Subcutaneous abdominal adipose tissue (tissue), 5 donors: ENCODE measurements at regions not wholly inside any gene's neighbourhood (a gene's known extent, or its start where the extent isn't known, plus 50 kb on each side); places are given as distances from the start of the nearest gene placed in this dataset.
A peak's percentile ranks its signal among the peaks of the same experiment; 100 is the strongest.
"Not testable (repeated sequence)": the region's sequence is repeated elsewhere in the genome, so short reads cannot be mapped to it uniquely, and the experiment has no call there.

Experiments used
- H3K27ac ChIP-seq: one replicate; pipeline ENCODE4 v1.7.0; 2013; ENCODE audit warnings: low read depth, mild to moderate bottlenecking, inconsistent platforms, low read length, moderate library complexity
- H3K27me3 ChIP-seq, 5 donors: one replicate each; pipeline ENCODE4 v1.7.0; 2013; ENCODE audit warnings: low read length in 5 of 5, inconsistent platforms in 1 of 5; ENCODE audit not compliant: control insufficient read depth in 5 of 5, insufficient read depth in 4 of 5
- H3K36me3 ChIP-seq, 5 donors: one replicate each; pipeline ENCODE4 v1.7.0; 2013; ENCODE audit warnings: low read length in 5 of 5; ENCODE audit not compliant: control insufficient read depth in 5 of 5, insufficient read depth in 5 of 5
- H3K4me1 ChIP-seq, 5 donors: one replicate each; pipeline ENCODE4 v1.7.0; 2013; ENCODE audit warnings: low read length in 5 of 5, mild to moderate bottlenecking in 3 of 5, moderate library complexity in 1 of 5; ENCODE audit not compliant: control insufficient read depth in 5 of 5, insufficient read depth in 5 of 5
- H3K4me3 ChIP-seq, 5 donors: one replicate each; pipeline ENCODE4 v1.7.0; 2013; ENCODE audit warnings: low read length in 5 of 5, low read depth in 1 of 5
- H3K9ac ChIP-seq, 5 donors: one replicate each; pipeline ENCODE4 v1.7.0; 2013; ENCODE audit warnings: low read length in 5 of 5, mild to moderate bottlenecking in 4 of 5, moderate library complexity in 3 of 5
- H3K9me3 ChIP-seq, 5 donors: one replicate each; pipeline ENCODE4 v1.7.0; 2013; ENCODE audit warnings: low read length in 5 of 5; ENCODE audit not compliant: control insufficient read depth in 5 of 5
- donor health status: healthy.
- donor health status: healthy.
- donor health status: healthy.
- donor health status: healthy.
- donor health status: healthy.

- not testable (repeated sequence) for H3K9me3 ChIP-seq, H3K27me3 ChIP-seq, H3K36me3 ChIP-seq, H3K9ac ChIP-seq, H3K4me3 ChIP-seq, H3K27ac ChIP-seq
- H3K4me1 ChIP-seq = peaks cover 0 to 11% (median 4%) of the 10 kb centered on the region in 5 donors
Measured at GRCh38 chr9:115418181-115418580, 300.2 kb upstream of the TNC start.

GRCh38 chr9:115422932-115423440, 305.0 kb upstream of the TNC start:
- H3K36me3 ChIP-seq = no peaks in the 10 kb centered on the region
- no peak overlapping the region for H3K9ac ChIP-seq
- H3K27ac ChIP-seq = no peak overlapping the region
- no peaks in the 10 kb centered on the region for H3K4me1 ChIP-seq
- H3K27me3 ChIP-seq = no peaks in the 10 kb centered on the region
- H3K9me3 ChIP-seq = peaks cover 0 to 7% (median 5%) of the 10 kb centered on the region in 5 donors
- peak overlapping the region in 1 of 5 donors; percentile 0 for H3K4me3 ChIP-seq

- H3K27ac ChIP-seq = no peak overlapping the region
Measured at GRCh38 chr9:115423646-115424045, 305.7 kb upstream of the TNC start.

DNA sequence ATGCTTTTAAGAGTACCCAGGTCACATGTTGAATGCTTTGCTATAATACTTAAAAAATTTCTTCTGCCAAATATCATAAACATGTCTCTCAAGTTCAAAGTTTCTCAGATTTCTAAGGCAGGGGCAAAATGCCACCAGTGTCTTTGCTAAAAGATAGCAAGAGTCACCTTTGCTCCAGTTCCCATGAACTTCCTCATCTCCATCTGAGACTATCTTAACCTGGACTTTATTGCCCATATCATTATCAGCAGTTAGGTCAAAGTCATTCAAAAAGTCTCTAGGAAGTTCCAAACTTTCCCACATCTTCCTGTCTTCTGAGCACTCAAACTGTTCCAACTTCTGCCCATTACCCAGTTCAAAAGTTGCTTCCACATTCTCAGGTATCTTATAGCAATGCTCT, 307.6 kb upstream of the TNC start:
- H3K4me3 ChIP-seq = no peak overlapping the region
- no peaks in the 10 kb centered on the region for H3K4me1 ChIP-seq
- H3K9me3 ChIP-seq = peaks cover 0 to 3% (median 2%) of the 10 kb centered on the region in 5 donors
- H3K27ac ChIP-seq = no peak overlapping the region
- no peak overlapping the region for H3K9ac ChIP-seq
- H3K36me3 ChIP-seq = no peaks in the 10 kb centered on the region
- H3K27me3 ChIP-seq = no peaks in the 10 kb centered on the region

More at GRCh38 chr9:115423646-115424045, 305.7 kb upstream of the TNC start:
- no peaks in the 10 kb centered on the region for H3K27me3 ChIP-seq
- no peaks in the 10 kb centered on the region for H3K4me1 ChIP-seq
- H3K9me3 ChIP-seq = peaks cover 0 to 7% (median 5%) of the 10 kb centered on the region in 5 donors
- H3K4me3 ChIP-seq = peak overlapping the region in 1 of 5 donors; percentile 0
- no peaks in the 10 kb centered on the region for H3K36me3 ChIP-seq
- no peak overlapping the region for H3K9ac ChIP-seq

GRCh38 chr9:115437418-115437817, 319.5 kb upstream of the TNC start:
- peaks cover 0 to 5% (median 0%) of the 10 kb centered on the region in 5 donors for H3K4me1 ChIP-seq
- no peak overlapping the region for H3K27ac ChIP-seq
- H3K27me3 ChIP-seq = no peaks in the 10 kb centered on the region
- H3K36me3 ChIP-seq = no peaks in the 10 kb centered on the region
- H3K9me3 ChIP-seq = peaks cover 0 to 2% (median 0%) of the 10 kb centered on the region in 5 donors
- H3K4me3 ChIP-seq = no peak overlapping the region
- H3K9ac ChIP-seq = no peak overlapping the region

GRCh38 chr9:115439641-115440040, 321.7 kb upstream of the TNC start:
- Histone ChIP-seq H3K9ac (no peak overlapping the region), H3K4me1 (peaks cover 0 to 5% (median 0%) of the 10 kb centered on the region in 5 donors), H3K27ac (no peak overlapping the region), H3K4me3 (no peak overlapping the region), H3K36me3 (no peaks in the 10 kb centered on the region), H3K27me3 (no peaks in the 10 kb centered on the region), H3K9me3 (peaks cover 0 to 2% (median 0%) of the 10 kb centered on the region in 5 donors)

GRCh38 chr9:115442054-115442453, 324.1 kb upstream of the TNC start:
- H3K27ac ChIP-seq = no peak overlapping the region
- H3K27me3 ChIP-seq = no peaks in the 10 kb centered on the region
- H3K9me3 ChIP-seq = peaks cover 0 to 2% (median 0%) of the 10 kb centered on the region in 5 donors
- no peaks in the 10 kb centered on the region for H3K36me3 ChIP-seq
- no peak overlapping the region for H3K4me3 ChIP-seq
- peaks cover 0 to 9% (median 0%) of the 10 kb centered on the region in 5 donors for H3K4me1 ChIP-seq
- no peak overlapping the region for H3K9ac ChIP-seq

- H3K9me3 ChIP-seq = peaks cover 0 to 2% (median 0%) of the 10 kb centered on the region in 5 donors
- no peak overlapping the region for H3K9ac ChIP-seq
- H3K27ac ChIP-seq = no peak overlapping the region
- peaks cover 0 to 9% (median 0%) of the 10 kb centered on the region in 5 donors for H3K4me1 ChIP-seq
- no peak overlapping the region for H3K4me3 ChIP-seq
- no peaks in the 10 kb centered on the region for H3K27me3 ChIP-seq
- no peaks in the 10 kb centered on the region for H3K36me3 ChIP-seq
Measured at GRCh38 chr9:115443890-115444289, 325.9 kb upstream of the TNC start.

GRCh38 chr9:115444959-115445358, 327.0 kb upstream of the TNC start:
- Histone ChIP-seq H3K27ac (no peak overlapping the region), H3K36me3 (no peaks in the 10 kb centered on the region)

GRCh38 chr9:115445655-115446054, 327.7 kb upstream of the TNC start:
- Histone ChIP-seq H3K27ac (no peak overlapping the region), H3K9me3 (peaks cover 0 to 2% (median 0%) of the 10 kb centered on the region in 5 donors), H3K9ac (no peak overlapping the region), H3K4me1 (peaks cover 0 to 9% (median 0%) of the 10 kb centered on the region in 5 donors), H3K36me3 (no peaks in the 10 kb centered on the region), H3K4me3 (no peak overlapping the region), H3K27me3 (no peaks in the 10 kb centered on the region)

More at GRCh38 chr9:115444959-115445358, 327.0 kb upstream of the TNC start:
- peaks cover 0 to 9% (median 0%) of the 10 kb centered on the region in 5 donors for H3K4me1 ChIP-seq
- no peaks in the 10 kb centered on the region for H3K27me3 ChIP-seq
- peaks cover 0 to 2% (median 0%) of the 10 kb centered on the region in 5 donors for H3K9me3 ChIP-seq
- H3K9ac ChIP-seq = no peak overlapping the region
- H3K4me3 ChIP-seq = no peak overlapping the region
